Activated effector memory CD4-positive, alpha-beta T cell treated with anti-CD3 and anti-CD28 coated beads, Interleukin-2, amount 50 U/mL, for 16 hours (primary cell): ENCODE measurements at regions not wholly inside any gene's neighbourhood (a gene's known extent, or its start where the extent isn't known, plus 50 kb on each side); places are given as distances from the start of the nearest gene placed in this dataset.

Source experiments
- DNase-seq: peaks from one replicate; pipeline ENCODE4 v3.0.0-alpha.2; 2020

DNA sequence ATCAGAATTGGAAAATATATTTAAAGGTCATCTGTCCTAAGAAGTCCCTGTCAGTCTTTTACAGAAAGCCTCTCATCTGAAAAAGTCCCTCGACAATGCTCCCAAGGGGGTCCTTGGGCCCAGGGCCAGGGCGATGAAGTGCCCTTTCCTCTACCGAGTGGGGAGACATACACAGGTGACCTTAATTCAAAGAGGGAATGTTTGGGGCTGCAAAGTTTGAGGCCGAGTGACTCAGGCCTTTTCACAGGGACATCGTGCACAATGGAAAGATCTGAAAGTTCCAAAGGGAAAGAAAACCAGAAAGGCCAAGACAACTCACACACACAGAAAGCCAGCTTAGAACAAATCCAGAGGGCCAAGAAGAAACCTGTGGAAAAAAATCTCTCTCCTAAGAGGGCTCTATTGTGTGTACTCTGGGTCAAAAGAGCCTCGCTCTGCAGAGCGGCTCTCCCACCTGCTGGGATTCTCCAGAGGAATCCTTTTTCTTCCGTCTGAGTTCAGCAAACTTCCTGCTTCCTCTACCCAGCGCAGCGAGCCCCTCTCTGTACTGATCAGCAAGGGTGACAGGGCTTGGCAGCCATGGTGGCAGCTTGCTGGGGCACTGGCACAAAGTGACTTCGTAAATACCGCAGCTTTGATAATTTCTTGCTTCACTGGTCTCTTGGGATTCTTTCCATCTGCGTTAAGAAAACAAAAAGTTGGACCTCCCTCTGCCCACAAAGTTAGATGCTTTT is 259.1 kb downstream of the OPA1 start:
- DNase-seq, result no peak

DNA sequence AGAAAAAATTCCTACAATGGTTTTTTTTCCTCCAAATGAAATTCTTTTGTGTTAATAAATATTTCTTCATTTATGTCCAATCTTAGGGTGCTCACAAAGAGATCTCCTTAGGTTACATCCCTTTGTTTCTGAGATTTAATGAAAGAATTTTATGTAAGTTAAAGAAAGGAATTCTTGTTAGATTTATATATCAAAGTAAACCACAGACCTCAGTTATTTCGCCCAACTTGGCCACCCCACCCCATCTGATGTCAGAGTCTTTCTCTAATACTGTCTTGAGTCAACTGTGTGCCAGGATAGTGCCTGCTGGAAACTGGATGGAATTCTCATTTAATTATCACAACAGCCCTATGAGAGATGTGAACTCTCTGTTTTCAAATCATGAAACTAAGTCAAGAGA is 259.9 kb downstream of the OPA1 start:
- DNase-seq, result no peak

DNA sequence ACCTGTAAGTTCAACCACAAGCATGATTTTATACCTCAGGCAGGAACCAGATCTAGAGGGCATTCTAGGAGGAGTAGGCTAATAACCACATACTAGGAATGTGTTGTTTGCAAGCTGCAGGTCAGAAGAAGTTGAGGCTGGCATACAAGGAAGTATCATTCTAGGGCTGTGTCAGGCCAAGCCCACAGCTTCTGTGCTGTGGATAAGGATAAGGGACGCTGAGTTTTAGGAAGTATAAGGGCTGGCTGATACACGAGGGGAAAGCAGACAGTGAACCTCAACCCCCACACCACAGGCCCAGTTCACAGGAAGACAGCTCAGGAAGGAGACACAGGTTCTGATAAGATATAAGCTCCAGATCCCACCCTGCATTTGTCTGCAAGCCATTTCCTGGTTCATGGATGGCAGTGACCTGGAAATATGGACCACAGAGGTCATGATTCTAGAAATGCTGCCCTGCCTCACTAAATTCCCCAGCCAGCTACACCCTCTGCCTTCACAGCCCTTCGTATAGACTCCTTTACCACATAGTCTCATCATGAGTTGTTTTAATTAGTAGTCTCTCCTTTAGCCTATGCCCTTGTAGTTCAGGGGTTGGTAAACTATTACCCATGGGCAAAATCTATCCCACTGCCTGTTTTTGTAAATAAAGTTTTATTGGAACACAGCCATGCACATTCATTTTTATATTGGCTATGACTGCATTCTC is 260.7 kb downstream of the OPA1 start:
- DNase-seq, result no peak

DNA sequence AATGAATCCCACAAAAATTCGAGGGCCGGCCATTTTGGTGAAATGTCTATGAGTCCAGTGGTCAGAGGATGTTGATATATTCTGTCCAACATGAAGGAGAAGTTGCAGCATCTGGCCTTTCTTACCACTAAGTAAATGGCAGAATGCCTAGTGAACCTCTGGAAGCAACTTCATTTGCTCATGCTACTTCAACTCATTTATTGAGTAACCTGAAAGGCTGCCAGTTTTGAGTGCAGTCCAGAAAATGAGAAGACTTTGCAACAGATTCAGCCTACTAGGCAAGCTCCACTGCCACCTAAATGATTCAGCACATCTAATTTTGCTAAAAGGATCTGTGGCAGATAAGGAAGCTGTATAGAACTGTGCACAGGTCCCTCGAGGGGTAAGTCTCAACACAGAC is 265.0 kb downstream of the OPA1 start:
- no peak for DNase-seq

DNA sequence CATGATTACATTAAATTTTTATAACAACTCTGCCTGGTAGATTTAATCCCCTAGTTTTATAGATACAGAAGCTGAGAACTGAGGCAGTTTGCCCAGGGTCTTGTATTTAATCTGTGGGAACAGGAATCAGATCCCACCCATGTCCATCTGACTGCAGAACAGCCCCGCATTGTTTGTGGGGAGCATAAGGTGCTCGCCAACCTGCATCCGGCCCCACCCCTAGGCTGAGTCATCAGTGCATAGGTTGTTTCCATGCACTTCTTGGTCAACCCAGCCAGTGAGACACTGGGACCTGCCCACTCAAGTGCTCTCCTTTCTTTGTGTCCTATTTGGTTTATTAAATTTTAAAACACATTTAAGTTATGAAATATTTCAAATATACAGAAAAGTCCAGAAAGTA is 266.2 kb downstream of the OPA1 start:
- no peak for DNase-seq

DNA sequence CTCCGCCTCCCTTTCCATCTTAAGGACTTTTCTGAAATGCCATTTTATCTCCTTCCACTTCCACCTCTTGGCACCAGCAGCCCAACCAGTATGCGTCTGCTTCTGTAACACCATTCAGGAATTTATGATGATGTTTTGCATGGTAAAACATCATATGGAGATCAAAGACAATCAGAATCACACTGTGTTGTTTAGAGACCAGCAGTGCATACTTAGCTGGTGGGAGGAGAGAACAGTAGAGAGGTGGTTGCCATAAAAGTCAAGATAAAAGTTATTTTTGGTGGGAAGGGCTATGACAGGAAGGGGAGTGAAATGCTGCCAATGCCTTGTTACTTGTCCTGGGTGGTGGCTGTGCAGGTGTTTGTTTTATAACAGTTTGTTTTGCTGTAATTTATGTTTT is 268.0 kb downstream of the OPA1 start:
- DNase-seq, result no peak

DNA sequence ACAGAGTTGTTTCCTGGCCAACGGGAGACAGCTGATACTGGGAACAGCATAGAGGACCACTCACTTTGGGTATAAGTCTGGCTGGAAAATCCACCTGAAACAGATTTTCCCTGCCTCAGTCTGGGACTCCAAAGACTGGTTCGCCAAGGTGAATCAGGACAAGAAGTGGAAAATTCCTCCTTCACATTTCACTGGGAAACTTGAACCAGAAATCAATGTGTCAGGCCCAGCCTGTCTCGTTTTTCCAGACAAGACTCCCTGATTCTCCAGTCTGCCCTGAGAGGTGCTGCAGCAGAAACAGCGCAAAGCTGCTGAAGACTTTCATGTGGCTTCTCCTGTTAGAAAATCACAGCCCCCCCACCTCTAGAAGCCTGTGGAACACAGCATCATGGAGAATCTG is 269.8 kb downstream of the OPA1 start:
- DNase-seq, result no peak

DNA sequence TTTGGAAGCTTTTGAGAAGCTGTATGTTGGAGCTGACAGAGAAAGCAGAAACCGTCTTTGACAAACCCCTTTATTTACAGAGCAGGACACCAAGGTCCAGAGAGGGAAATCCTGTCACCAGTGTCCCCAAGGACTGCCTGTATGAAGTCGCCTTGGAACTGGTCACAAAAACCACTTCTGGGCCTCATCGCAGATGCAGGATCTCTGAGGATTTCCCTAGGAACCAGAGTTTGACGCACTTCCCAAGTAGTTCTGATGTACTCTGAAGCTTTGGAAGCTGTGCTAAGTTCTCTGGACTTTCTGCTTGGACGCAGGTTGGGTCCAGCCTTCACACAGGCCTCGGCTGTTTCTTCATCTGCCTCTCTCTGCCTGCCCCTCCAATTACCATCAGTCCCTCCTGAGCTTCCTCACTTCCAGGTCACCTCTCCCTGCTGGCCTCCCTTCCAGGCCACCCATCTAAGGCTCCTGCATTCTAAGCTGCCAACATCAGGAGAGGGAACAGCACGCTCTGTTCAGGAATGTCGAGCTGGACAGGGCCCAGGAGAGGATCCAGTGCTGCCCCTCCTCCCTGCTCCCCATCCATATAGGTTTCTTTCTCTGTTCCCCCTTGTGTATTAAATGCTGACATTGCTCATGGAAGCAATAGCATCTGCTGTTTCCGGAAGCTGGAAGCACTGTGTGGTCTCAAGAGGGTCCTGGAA is 270.8 kb downstream of the OPA1 start:
- DNase-seq, result no peak

DNA sequence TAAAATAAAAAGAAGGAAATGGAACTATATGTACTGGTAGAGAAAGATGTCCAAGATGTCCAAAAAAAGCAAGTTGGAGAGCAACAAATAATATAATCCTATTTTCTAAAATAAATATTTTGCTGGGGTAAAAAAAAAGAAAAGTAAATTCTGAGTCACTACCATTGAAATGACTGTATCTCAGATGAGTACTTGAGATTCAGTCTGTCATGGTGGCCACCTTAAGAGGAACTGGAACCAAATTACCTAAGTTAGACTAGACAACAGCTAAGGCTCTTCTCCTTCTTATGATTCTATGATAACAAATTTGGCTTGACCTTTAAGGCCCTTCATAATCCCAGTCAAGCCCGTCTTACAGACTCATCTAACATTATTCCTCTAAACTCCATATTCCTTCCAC is 270.6 kb upstream of the HES1 start:
- DNase-seq, result no peak

DNA sequence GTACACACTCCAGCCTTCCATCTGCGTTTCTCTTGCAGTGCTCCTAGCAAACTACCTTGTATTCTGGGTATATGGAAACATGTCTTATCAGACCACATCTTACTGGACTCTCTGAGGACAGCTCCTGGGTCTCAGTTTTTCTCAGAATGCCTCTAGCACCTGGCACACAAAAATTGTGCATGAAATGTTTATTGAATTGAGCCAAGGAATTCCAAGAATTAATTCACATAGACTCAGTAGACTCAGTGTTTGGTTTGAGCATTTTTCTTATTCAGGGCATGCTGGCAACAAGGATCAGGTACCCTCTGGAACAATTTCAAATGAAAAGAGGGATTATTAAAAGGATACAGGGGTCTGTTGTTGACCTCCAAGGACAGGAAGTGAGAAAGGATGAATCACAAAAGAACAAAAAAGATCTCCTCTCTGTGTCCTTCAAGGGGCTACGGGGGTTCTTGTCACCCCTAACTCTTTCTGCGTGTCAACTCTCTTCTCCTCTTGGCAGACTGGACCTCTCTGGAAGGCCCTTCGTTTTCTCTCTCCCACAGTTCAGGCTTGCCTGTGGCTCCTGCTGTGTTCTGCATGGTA is 270.0 kb upstream of the HES1 start:
- DNase-seq, result no peak

DNA sequence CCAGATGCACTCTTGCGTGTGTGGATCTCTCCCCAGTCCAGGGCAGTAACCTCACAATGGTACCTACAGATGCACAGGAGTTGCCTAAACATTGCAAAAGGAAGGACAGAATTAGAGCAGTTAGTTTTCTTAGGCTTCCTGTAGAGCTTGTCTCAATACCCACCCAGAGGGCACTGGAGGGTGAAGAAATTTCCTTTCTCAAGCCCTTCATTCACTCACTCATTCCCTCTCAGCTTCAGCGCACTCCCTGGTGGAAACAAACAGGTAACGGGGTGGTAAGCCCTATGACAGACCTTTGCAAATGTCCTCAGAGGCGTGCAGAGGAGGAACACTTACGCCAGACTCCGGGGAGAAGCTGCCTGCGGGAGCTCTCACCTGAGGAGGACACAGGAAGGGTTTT is 267.4 kb upstream of the HES1 start:
- no peak for DNase-seq

DNA sequence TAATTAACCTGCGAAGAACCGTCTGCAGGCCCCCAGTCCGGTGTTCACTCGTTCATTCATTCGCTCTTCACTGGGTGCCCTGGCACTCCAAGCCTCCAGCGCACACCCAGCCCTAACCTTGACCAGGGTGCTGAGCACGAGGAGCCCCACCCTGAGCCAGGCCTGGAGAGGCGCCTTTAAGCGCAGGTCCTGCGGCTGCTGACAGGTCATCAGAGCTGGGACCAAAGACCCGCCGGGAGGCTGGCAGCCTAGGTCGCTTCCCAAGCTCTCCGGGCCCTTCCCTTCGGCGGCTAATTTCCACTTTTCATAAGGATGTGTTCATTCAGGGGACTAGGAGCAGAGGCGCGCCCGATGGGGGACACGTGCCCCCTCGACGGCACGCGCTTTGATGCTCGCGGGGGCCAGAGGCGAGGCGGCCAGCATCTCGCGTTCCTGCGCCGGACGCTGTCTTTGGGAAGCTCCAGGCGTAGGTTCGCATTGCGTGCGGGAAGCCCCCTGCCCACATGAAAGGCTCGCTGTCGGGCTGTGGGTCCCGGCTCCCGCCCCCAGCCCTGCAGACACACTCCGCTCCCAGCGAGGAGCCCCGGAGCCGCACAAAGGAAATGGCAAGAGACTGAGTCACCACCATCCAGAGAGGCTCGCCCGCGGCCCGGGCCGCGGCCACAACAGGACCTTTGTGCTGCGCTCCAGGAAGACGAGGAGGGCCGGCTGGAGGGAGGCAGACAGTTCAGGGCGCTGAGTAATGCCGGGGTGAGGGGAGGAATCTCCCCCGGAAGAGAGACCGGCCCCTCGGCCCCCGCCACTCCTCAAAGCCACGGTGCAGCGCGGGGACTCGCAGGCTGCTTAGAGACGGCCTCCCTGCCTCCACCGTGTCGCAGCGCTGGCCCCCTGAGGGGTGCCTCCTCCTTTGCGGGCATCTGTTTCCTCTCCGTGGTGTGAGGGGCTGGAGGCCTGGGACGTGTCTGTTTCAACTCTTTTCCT is 266.4 kb upstream of the HES1 start:
- DNase-seq, result no peak

DNA sequence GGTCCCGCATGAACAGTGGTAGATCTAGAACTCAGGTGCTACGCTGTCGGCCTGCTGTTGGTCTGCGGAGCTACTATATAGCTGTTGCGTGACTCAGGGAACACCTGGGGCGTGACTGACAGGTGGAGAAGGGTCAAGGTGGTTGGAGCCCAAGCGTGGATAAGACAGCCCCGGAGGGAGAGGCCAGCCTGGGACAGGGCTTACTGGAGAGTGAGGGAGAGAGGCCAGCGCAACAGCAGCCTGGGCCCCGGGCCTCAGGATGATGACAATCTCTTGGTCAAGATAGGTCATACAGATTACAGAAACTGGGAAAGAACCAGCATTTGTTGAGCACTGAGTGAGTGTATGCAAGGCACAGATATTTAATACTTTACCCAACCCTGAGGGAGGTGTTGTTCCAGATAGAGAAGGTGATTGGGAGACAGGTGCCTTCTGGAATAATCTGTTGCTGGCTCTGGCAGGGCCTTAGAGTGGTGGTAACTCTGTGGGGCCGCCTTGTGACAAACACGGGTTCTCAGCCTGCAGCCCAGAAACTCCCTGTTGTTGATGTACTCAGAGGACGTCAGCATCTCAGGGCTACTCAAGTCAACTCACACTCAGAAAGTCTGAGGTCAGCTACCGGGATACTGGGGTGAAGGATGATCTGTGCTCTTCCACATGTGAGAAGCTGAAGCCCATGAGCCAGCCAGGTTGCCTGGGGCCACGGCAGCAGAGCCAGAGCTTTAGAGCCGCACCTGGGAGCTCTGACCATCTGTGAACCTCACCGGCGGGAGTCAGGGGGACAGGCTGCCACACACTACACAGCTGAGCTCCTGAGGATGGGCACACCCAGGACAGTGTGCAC is 265.4 kb upstream of the HES1 start:
- DNase-seq, result no peak

DNA sequence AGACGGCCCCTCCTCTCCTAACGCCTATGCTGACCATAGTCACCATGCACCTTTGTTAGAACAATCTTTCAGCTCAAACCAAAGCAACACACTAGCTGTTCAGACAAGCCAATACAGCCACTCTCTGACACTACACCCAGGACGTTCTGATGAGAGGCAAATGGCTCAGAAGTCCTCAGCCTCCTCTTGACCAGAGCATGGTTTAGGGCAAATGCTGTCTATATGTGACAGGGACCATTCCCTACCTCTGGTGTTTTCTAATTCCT is 264.8 kb upstream of the HES1 start:
- DNase-seq, result no peak

DNA sequence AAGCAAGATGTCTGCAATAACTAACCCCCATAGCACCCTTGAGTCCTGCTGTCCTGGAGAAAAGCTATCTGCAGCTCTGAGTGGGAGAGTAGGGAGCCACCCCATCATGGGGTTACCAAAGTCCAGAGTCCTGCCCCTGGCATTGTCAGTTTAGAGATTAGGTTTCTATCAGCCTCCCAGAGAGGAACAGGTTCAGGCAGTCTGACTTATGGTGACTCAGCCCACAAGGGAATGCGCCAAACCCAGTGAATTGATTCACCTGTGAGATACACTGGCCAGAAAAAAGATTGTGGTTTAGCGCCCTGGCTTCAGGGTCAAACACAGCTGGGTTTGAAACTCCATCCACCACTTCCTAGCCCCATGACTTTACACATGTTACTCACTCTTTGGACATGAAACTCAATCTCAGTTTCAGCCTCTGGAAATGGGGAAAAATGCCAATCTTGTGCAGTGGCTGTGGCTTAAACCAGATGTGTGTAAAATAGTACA is 263.6 kb upstream of the HES1 start:
- no peak for DNase-seq

DNA sequence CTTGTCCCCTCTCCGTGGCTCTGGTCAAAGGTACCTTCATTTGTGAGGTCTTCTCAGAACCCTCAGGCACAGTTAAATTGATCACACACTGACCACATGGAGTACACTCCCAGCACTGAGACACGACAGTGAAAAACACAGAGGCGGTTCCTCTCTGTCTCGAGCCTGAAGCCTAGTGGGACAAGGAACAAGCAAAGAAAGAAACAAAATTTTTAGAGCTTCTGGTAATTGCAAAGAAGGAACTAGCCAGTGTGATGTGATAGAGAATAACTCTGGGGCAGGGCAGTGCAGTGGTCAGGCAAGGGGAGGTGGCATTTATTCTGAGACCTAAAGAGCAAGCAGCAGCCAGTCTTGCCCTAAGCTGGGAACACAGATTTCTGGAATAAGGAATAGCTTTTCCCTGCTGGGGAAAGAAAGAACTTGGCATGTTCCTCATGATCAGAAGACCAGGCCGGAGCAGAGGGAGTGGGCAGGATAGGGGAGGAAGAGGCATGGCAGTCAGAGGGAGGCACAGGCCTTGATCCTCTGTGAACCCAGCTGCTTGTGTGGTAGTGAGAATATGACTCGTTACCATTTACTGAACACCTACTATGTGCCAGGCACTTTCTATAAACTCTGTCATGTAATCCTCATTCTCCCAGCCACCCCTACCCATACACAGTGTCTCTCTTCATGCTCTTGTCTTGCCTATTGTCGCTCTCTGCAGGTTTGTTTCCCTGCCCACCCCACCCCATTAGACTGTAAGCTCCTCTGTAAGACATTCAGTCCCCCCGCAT is 262.3 kb upstream of the HES1 start:
- no peak for DNase-seq

DNA sequence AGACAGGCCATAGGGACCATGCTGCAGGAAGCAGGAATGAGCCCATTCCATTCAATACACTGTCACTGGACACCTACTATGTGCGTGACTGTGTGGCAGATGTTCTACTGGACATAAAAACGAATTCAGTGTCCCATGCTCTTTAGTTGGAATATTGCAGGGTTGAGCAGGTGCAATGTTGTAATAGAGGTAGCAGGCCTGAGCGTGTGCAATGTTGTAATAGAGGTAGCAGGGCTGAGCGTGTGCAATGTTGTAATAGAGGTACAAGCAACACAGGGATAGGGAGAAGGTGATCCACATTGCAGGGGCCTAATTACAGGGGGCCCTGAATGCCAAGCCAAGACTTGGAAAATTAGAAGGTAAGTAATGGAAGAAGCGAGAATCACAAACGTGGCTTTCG is 261.4 kb upstream of the HES1 start:
- DNase-seq, result no peak

DNA sequence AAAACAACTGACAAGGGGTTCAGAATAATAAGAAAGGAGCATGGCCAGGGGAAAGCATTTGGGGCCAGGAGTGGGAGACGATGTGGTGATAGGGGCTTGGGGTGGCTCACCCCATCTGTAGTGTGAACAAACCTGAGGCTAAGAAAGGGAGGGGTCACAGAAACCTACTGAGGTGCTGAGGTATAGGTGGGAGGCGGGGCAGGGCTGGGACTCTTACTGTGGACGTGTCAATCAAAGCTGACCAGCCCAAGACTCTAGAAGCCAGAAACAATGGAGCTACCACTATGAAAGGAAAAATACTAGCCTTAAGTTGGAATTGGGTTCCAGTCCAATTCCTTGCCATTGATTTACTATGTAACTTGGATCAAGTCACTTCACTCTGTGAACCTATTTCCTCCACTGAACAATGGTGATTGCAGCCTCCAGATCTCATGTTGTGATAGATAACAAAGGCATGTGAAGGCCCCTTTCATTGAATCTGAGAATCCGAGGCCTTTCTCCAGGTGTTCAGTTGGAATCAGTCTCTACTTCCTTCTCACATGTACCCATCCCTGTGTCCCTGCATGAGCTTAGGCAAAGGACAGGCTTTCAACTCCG is 260.9 kb upstream of the HES1 start:
- no peak for DNase-seq

DNA sequence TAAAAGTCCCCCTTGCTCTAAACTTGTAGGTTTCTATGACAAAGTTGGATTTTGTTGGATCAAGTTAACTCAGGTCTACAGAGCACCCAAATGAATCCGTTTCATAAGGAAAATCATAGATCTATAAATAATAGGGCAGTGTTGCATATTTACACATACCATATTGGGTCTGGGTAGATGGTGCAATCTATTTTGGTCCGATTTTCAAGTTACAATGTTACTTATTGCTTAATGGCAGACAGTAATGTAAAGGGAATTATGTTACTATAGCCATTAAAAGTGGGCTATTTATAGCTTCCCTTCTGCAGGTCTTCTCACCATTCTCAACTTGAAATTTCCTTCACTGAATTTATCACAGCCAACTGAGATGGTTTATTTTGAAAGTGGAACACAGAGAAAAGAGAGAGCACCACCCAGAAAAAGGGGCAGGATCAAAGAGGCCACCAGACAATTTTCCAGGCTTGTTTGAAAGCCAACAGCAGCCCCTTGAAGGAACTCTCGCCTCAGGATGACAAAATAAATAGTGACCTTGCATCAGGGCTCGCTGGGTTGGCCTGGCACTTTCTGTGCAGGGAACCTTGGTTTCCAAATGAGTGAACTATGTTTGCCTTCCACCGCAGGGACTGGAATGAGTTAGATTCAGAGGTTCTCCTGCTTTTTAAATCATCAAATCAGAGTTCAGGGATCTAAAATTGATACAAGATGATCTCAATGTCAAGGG is 260.2 kb upstream of the HES1 start:
- no peak for DNase-seq
